HepG2 (cell line): ENCODE measurements at regions not wholly inside any gene's neighbourhood (a gene's known extent, or its start where the extent isn't known, plus 50 kb on each side); places are given as distances from the start of the nearest gene placed in this dataset.

Source experiments
- ATAC-seq: fragments of 200-7000 bp; cut with Tn5 transposase; 3 replicates; pipeline ENCODE4 v1.9.1; 2020; ENCODE audit warnings: mild to moderate bottlenecking, moderate library complexity
- BruUV-seq: library from RNA; stranded (reverse); fragments of 400-500 nt; replicated peaks from 2 replicates; lab custom pipeline; 2021; lab: Mats Ljungman, UMichigan
- CTCF ChIA-PET: fragments of 300-600 bp; formaldehyde crosslinking; extraction: SDS; loops from one replicate; lab custom pipeline; 2021; ENCODE audit warnings: low total read pairs, inconsistent platforms, low intra/inter-chr PET ratio; lab: Yijun Ruan, JAX
- POLR2A ChIA-PET: fragments of 350-600 bp; sonication (Branson Sonifier 250); formaldehyde crosslinking; loops from one replicate; lab custom pipeline; 2020; ENCODE audit warnings: antibody characterized with exemption, inconsistent platforms; lab: Yijun Ruan, JAX
- DNase-seq: peaks from one replicate; pipeline ENCODE4 v3.0.0-alpha.2; 2015; ENCODE audit warnings: low spot score
- FAIRE-seq: peaks from 3 replicates; lab custom pipeline; 2011; peaks lifted over from hg19 to GRCh38; lab: Jason Lieb, UNC
- H2AFZ ChIP-seq: one replicate; pipeline ENCODE4 v1.6.1; 2011; ENCODE audit warnings: low read length, inconsistent platforms
- H3K27ac ChIP-seq: fragments of 300-600 bp; 3 replicates; pipeline ENCODE4 v1.8.0; 2011; ENCODE audit warnings: mixed run types, mild to moderate bottlenecking, mixed read lengths, low read length, inconsistent platforms; ENCODE audit not compliant: insufficient read depth; ENCODE audit errors: extremely low read length
- H3K27me3 ChIP-seq, 2 experiments: fragments of 200-600 bp in 1 of 2; 2 replicates in 1 of 2; 3 replicates in 1 of 2; pipeline versions ENCODE4 v1.6.0 to v1.8.0; 2011; ENCODE audit warnings: low read length in 2 of 2, mild to moderate bottlenecking in 2 of 2, moderate library complexity in 2 of 2, inconsistent platforms in 1 of 2; ENCODE audit not compliant: insufficient read depth in 2 of 2, control insufficient read depth in 1 of 2
- H3K36me3 ChIP-seq, 2 experiments: fragments of 200-600 bp in 1 of 2; replicated peaks in 1 of 2; 2 replicates in 1 of 2; 3 replicates in 1 of 2; pipeline versions ENCODE4 v1.5.1 to v1.8.0; 2011; ENCODE audit warnings: low read length in 2 of 2, inconsistent platforms in 1 of 2; ENCODE audit not compliant: insufficient read depth in 2 of 2, control insufficient read depth in 1 of 2
- H3K4me1 ChIP-seq: 2 replicates; pipeline ENCODE4 v1.5.1; 2012; ENCODE audit warnings: low read length, inconsistent platforms; ENCODE audit not compliant: insufficient read depth
- H3K4me2 ChIP-seq: 2 replicates; pipeline ENCODE4 v1.6.0; 2011; ENCODE audit warnings: low read depth, low read length, inconsistent platforms
- H3K4me3 ChIP-seq, 3 experiments: fragments of 200-600 bp in 1 of 3; sonication (generic), shearing (Covaris generic) in 1 of 3; replicated peaks in 1 of 3; 2 replicates each; pipeline ENCODE4 v1.5.1; 2011 to 2016; ENCODE audit warnings: low read length in 3 of 3, inconsistent platforms in 2 of 3, low read depth in 2 of 3, mild to moderate bottlenecking in 2 of 3, control low read depth in 1 of 3, mixed read lengths in 1 of 3; ENCODE audit not compliant: insufficient read depth in 1 of 3
- H3K79me2 ChIP-seq: one replicate; pipeline ENCODE4 v1.6.1; 2011; ENCODE audit warnings: low read length, inconsistent platforms; ENCODE audit not compliant: insufficient read depth
- H3K9ac ChIP-seq: 2 replicates; pipeline ENCODE4 v1.6.0; 2011; ENCODE audit warnings: mild to moderate bottlenecking, low read depth, low read length, inconsistent platforms; ENCODE audit not compliant: insufficient read depth
- H3K9me3 ChIP-seq: 2 replicates; pipeline ENCODE4 v1.5.1; 2012; ENCODE audit warnings: mild to moderate bottlenecking, low read length
- H4K20me1 ChIP-seq: 2 replicates; pipeline ENCODE4 v1.6.0; 2011; ENCODE audit warnings: inconsistent platforms, mild to moderate bottlenecking, low read length, moderate library complexity; ENCODE audit not compliant: insufficient read depth
- FOXM1 ChIP-seq: sonication (generic); formaldehyde crosslinking; IDR thresholded peaks from 2 replicates; pipeline ENCODE4 v1.5.0; 2020; ENCODE audit warnings: missing genetic modification reagents
- PAXIP1 ChIP-seq: sonication (generic); formaldehyde crosslinking; conservative IDR thresholded peaks from 2 replicates; pipeline ENCODE4 v1.4.0; 2020; ENCODE audit warnings: mild to moderate bottlenecking, missing genetic modification reagents, moderate library complexity
- PLRG1 ChIP-seq: fragments of 450-650 bp; conservative IDR thresholded peaks from 2 replicates; pipeline ENCODE4 v1.6.1; 2016
- PPARG ChIP-seq: conservative IDR thresholded peaks from 2 replicates; pipeline ENCODE4 v1.6.1; 2016; ENCODE audit warnings: missing biosample characterization, missing genetic modification reagents
- STAT6 ChIP-seq: sonication (generic); formaldehyde crosslinking; IDR thresholded peaks from 2 replicates; pipeline ENCODE4 v1.4.0; 2020; ENCODE audit warnings: missing genetic modification reagents, mild to moderate bottlenecking, borderline replicate concordance
- ZC3H13 ChIP-seq: sonication (generic); formaldehyde crosslinking; IDR thresholded peaks from 2 replicates; pipeline ENCODE4 v1.8.1; 2023; ENCODE audit warnings: mild to moderate bottlenecking, missing genetic modification reagents, moderate library complexity
- ZMYM2 ChIP-seq: sonication (generic); formaldehyde crosslinking; IDR thresholded peaks from 2 replicates; pipeline ENCODE4 v1.8.0; 2022; ENCODE audit warnings: mild to moderate bottlenecking, missing genetic modification reagents
- ZNF234 ChIP-seq: sonication (generic); formaldehyde crosslinking; conservative IDR thresholded peaks from 2 replicates; pipeline ENCODE4 v1.5.1; 2020; ENCODE audit warnings: mild to moderate bottlenecking, missing genetic modification reagents
- ZNF333 ChIP-seq: sonication (generic); formaldehyde crosslinking; IDR thresholded peaks from 2 replicates; pipeline ENCODE4 v1.4.0; 2020; ENCODE audit warnings: mild to moderate bottlenecking, missing genetic modification reagents, borderline replicate concordance
- ZNF446 ChIP-seq: sonication (generic); formaldehyde crosslinking; IDR thresholded peaks from 2 replicates; pipeline ENCODE4 v1.5.0; 2020; ENCODE audit warnings: mild to moderate bottlenecking, missing genetic modification reagents
- ZNF660 ChIP-seq: sonication (generic); formaldehyde crosslinking; IDR thresholded peaks from 2 replicates; pipeline ENCODE4 v1.5.1; 2020; ENCODE audit warnings: mild to moderate bottlenecking, low read depth, missing genetic modification reagents, borderline replicate concordance
- ZNF790 ChIP-seq: sonication (generic); formaldehyde crosslinking; IDR thresholded peaks from 2 replicates; pipeline ENCODE4 v1.8.0; 2022; ENCODE audit warnings: missing genetic modification reagents, mild to moderate bottlenecking, borderline replicate concordance
- ZSCAN29 ChIP-seq: sonication (generic); formaldehyde crosslinking; conservative IDR thresholded peaks from 2 replicates; pipeline ENCODE4 v1.4.0; 2020; ENCODE audit warnings: mild to moderate bottlenecking, missing genetic modification reagents
- WGBS: methylation state at CpG from one replicate; pipeline ENCODE4 v1.1.6; 2017; ENCODE audit warnings: low lambda C conversion rate; 5-methylcytosine and 5-hydroxymethylcytosine counted together
- in situ Hi-C: cut with HindIII; loops from 2 replicates; pipeline ENCODE4 v1.10.0; 2017; ENCODE audit warnings: low pct_unique_long_range_greater_than_20kb; ENCODE audit not compliant: extremely low pct_ligation_motif_present
- intact Hi-C: fragments of 100-400 bp; cut with micrococcal nuclease; formaldehyde crosslinking; loops from one replicate; pipeline ENCODE4 v1.10.0; 2022; ENCODE audit not compliant: unreplicated experiment
- TF ChIP-seq, protein P1 (sequence below): sonication (generic); formaldehyde crosslinking; IDR thresholded peaks from 2 replicates; pipeline ENCODE4 v1.4.0; 2020; ENCODE audit warnings: low read depth, mild to moderate bottlenecking, missing genetic modification reagents

DNA sequence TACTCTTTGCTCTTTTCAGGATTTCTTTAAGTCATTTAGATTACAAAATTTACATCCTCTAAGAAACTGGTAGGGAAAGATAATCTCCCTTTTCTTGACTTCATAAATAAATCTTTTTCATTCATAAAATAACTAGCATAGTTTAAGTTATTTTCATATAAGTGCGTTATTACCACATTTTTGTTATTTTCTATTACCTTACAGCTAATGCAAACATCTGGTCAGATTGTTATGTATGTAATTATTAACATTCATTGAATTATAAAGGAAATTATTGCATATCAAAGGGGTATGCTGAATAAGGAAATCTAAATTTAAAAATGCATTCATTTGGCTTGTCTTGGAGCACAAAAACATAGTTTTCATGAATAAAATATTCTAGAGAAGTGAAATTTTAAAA is 55.3 kb upstream of the SLITRK1 start:
- intact Hi-C loops (no loop called here), in situ Hi-C loops (no loop called here)
- ChIA-PET POLR2A (no interaction called here), CTCF (no interaction called here)
- FAIRE-seq (no peak), ATAC-seq (no peak), DNase-seq (no peak)
- Histone ChIP-seq H3K9me3 (peaks cover 10% of the 10 kb centered on the region), H3K27me3 (no peaks in the 10 kb centered on the region), H3K27ac (no peak overlapping the region), H3K36me3 (no peaks in the 10 kb centered on the region), H4K20me1 (no peaks in the 10 kb centered on the region), H3K4me3 (no peak overlapping the region), H3K4me2 (no peak overlapping the region), H3K4me1 (no peaks in the 10 kb centered on the region), H2AFZ (no peak overlapping the region), H3K9ac (no peak overlapping the region), H3K79me2 (no peaks in the 10 kb centered on the region)
- no TSS peak for BruUV-seq
- TF ChIP-seq ZNF234 = no peak
- TF ChIP-seq STAT6 (CRISPR knock-in tag) = no peak
- no peak for TF ChIP-seq ZNF660 (CRISPR knock-in tag)
- TF ChIP-seq ZNF790 = no peak
- TF ChIP-seq, protein P1, sequence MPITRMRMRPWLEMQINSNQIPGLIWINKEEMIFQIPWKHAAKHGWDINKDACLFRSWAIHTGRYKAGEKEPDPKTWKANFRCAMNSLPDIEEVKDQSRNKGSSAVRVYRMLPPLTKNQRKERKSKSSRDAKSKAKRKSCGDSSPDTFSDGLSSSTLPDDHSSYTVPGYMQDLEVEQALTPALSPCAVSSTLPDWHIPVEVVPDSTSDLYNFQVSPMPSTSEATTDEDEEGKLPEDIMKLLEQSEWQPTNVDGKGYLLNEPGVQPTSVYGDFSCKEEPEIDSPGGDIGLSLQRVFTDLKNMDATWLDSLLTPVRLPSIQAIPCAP (CRISPR knock-in tag) = no peak
- 0% methylated on average over 1 of the region's 1 CpG for WGBS

GRCh38 chr13:83935566-83935965 is 53.3 kb upstream of the SLITRK1 start:
- intact Hi-C loops (no loop called here), in situ Hi-C loops (no loop called here)
- DNase-seq = no peak
- H3K4me3 ChIP-seq = no peak overlapping the region
- no peaks in the 10 kb centered on the region for H4K20me1 ChIP-seq
- H3K36me3 ChIP-seq = no peaks in the 10 kb centered on the region
- no peak overlapping the region for H3K27ac ChIP-seq
- no peak overlapping the region for H3K9ac ChIP-seq
- H3K79me2 ChIP-seq = no peaks in the 10 kb centered on the region
- ChIA-PET CTCF (no interaction called here), POLR2A (no interaction called here)
- no peaks in the 10 kb centered on the region for H3K9me3 ChIP-seq
- 2% methylated on average over 6 of the region's 6 CpGs for WGBS
- FAIRE-seq = no peak
- no peaks in the 10 kb centered on the region for H3K27me3 ChIP-seq
- no peak for ATAC-seq
- H3K4me2 ChIP-seq = no peak overlapping the region
- H2AFZ ChIP-seq = no peak overlapping the region
- BruUV-seq = no TSS peak
- no peaks in the 10 kb centered on the region for H3K4me1 ChIP-seq
- TF ChIP-seq PAXIP1 (no peak), PLRG1 (no peak), PPARG (CRISPR knock-in tag) (no peak), FOXM1 (CRISPR knock-in tag) (no peak), ZSCAN29 (CRISPR knock-in tag) (no peak), ZMYM2 (no peak), ZC3H13 (CRISPR knock-in tag) (no peak), ZNF333 (CRISPR knock-in tag) (no peak), ZNF446 (CRISPR knock-in tag) (no peak)
